ENCODE measurements at regions not wholly inside any gene's neighbourhood (a gene's known extent, or its start where the extent isn't known, plus 50 kb on each side); places are given as distances from the start of the nearest gene placed in this dataset.

DNA sequence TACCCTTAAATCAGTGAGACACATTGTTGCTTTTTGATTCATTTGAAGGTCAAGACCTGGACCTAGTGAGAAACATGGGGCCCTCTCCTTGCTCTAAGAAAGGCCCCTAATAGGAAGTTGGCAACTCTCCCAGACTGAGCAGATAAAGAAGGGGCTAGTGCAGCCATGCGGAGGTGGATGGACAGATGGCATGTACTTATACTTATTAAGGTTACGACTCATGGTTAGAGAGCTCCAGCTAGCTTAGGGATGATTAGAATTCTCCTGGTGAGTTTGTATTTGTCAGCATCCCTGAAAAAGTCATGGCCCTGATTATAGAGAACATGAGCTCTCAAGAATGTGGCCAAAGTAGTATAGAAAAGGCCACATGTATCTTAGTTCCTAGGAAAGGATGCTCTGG lies 112.1 kb upstream of the BDNF start:
- Histone ChIP-seq H3K4me1 (ENCODE audit: insufficient read depth, low read length) (no peaks in the 10 kb centered on the region), H2AFZ (ENCODE audit: low read depth, low read length) (no peak overlapping the region), H3K36me3 (ENCODE audit: insufficient read depth, low read length) (no peaks in the 10 kb centered on the region), H3K4me2 (ENCODE audit: low read length) (no peak overlapping the region), H3K4me3 (ENCODE audit: insufficient read depth, low read depth, low read length) (no peak overlapping the region), H3K27ac (ENCODE audit: low read depth, low read length) (no peak overlapping the region), H3K9me3 (ENCODE audit: insufficient read depth, low read depth, low read length) (no peaks in the 10 kb centered on the region), H3K27me3 (ENCODE audit: insufficient read depth, low read length) (no peaks in the 10 kb centered on the region), H4K20me1 (ENCODE audit: insufficient read depth, low read length) (no peaks in the 10 kb centered on the region), H3K9ac (ENCODE audit: low read length) (no peak overlapping the region), H3K79me2 (ENCODE audit: insufficient read depth, low read length) (no peaks in the 10 kb centered on the region)
- Mint-ChIP-seq H3K4me1 (ENCODE audit: low read depth, unreplicated experiment) (peaks cover 9% of the 10 kb centered on the region), H3K27ac (ENCODE audit: unreplicated experiment) (no peak overlapping the region), H3K4me3 (ENCODE audit: unreplicated experiment) (no peak overlapping the region), H3K9me3 (ENCODE audit: unreplicated experiment) (peaks cover 2% of the 10 kb centered on the region), H3K27me3 (ENCODE audit: low read depth, unreplicated experiment) (peaks cover 6% of the 10 kb centered on the region), H3K36me3 (ENCODE audit: low read depth, unreplicated experiment) (no peaks in the 10 kb centered on the region)
- TF ChIP-seq, protein P1, sequence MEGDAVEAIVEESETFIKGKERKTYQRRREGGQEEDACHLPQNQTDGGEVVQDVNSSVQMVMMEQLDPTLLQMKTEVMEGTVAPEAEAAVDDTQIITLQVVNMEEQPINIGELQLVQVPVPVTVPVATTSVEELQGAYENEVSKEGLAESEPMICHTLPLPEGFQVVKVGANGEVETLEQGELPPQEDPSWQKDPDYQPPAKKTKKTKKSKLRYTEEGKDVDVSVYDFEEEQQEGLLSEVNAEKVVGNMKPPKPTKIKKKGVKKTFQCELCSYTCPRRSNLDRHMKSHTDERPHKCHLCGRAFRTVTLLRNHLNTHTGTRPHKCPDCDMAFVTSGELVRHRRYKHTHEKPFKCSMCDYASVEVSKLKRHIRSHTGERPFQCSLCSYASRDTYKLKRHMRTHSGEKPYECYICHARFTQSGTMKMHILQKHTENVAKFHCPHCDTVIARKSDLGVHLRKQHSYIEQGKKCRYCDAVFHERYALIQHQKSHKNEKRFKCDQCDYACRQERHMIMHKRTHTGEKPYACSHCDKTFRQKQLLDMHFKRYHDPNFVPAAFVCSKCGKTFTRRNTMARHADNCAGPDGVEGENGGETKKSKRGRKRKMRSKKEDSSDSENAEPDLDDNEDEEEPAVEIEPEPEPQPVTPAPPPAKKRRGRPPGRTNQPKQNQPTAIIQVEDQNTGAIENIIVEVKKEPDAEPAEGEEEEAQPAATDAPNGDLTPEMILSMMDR (IDR thresholded peaks at IDR 0.05; ENCODE audit: insufficient read depth, low read depth, low read length): no peak
- no peak for TF ChIP-seq EZH2 (IDR thresholded peaks at IDR 0.05; ENCODE audit: insufficient read depth, low read length)
- FAIRE-seq (no peak), DNase-seq (ENCODE audit: low read depth) (peak; percentile 8)

DNA sequence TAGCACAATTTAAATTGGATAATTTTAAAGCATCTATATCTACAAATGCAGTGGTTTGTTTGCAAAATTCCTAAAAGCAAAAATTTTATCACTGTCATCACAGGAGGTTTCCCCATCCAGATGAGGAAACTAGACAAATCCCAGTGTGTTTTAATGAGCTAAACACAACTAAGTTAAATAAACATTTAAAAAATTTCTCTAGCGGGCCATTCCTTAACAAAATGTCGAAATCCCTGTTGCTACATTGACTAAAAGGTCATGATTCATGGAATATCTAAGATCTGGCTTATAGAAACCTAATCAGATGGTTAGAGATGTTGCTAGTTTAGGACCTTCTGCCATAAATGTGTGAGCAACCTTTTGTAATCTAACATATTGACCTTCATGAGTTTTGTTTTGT lies 107.3 kb upstream of the BDNF start:
- no peaks in the 10 kb centered on the region for H3K27me3 Mint-ChIP-seq (ENCODE audit: low read depth, unreplicated experiment)
- no peak for TF ChIP-seq EZH2 (IDR thresholded peaks at IDR 0.05; ENCODE audit: insufficient read depth, low read length)
- TF ChIP-seq, protein P1 (IDR thresholded peaks at IDR 0.05; ENCODE audit: insufficient read depth, low read depth, low read length): no peak
- Histone ChIP-seq H3K79me2 (ENCODE audit: insufficient read depth, low read length) (no peaks in the 10 kb centered on the region), H3K9ac (ENCODE audit: low read length) (no peak overlapping the region), H3K4me3 (ENCODE audit: insufficient read depth, low read depth, low read length) (no peak overlapping the region), H2AFZ (ENCODE audit: low read depth, low read length) (no peak overlapping the region), H3K9me3 (ENCODE audit: insufficient read depth, low read depth, low read length) (no peaks in the 10 kb centered on the region), H3K4me1 (ENCODE audit: insufficient read depth, low read length) (no peaks in the 10 kb centered on the region), H4K20me1 (ENCODE audit: insufficient read depth, low read length) (no peaks in the 10 kb centered on the region), H3K4me2 (ENCODE audit: low read length) (no peak overlapping the region), H3K27me3 (ENCODE audit: insufficient read depth, low read length) (no peaks in the 10 kb centered on the region), H3K36me3 (ENCODE audit: insufficient read depth, low read length) (no peaks in the 10 kb centered on the region), H3K27ac (ENCODE audit: low read depth, low read length) (no peak overlapping the region)
- no peak for DNase-seq (ENCODE audit: low read depth)
- FAIRE-seq: no peak
- H3K4me1 Mint-ChIP-seq (ENCODE audit: low read depth, unreplicated experiment): peaks cover 6% of the 10 kb centered on the region
- H3K27ac Mint-ChIP-seq (ENCODE audit: unreplicated experiment): no peak overlapping the region
- no peak overlapping the region for H3K4me3 Mint-ChIP-seq (ENCODE audit: unreplicated experiment)
- H3K36me3 Mint-ChIP-seq (ENCODE audit: low read depth, unreplicated experiment): no peaks in the 10 kb centered on the region
- no peaks in the 10 kb centered on the region for H3K9me3 Mint-ChIP-seq (ENCODE audit: unreplicated experiment)

DNA sequence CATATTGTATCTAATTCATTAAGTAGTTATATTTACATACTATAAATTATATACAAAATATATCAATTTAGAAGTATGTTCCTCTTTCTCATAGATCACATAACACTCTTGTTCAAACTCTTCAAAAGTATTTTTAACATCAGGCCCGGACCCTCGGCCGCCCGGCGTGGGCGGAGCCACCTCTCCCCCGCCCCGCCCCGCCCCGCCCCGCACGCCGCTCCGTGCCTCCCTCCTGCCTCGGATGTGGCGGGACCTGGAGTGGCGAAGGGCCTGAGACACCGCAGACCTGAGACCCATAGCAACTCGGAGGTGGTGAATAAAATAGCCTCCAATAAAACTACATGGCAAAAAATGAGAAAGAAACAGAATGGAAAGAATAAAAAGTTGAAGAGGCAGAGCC lies 105.9 kb upstream of the BDNF start:
- Mint-ChIP-seq H3K27me3 (ENCODE audit: low read depth, unreplicated experiment) (no peaks in the 10 kb centered on the region), H3K36me3 (ENCODE audit: low read depth, unreplicated experiment) (no peaks in the 10 kb centered on the region), H3K4me3 (ENCODE audit: unreplicated experiment) (no peak overlapping the region), H3K9me3 (ENCODE audit: unreplicated experiment) (no peaks in the 10 kb centered on the region), H3K4me1 (ENCODE audit: low read depth, unreplicated experiment) (no peaks in the 10 kb centered on the region), H3K27ac (ENCODE audit: unreplicated experiment) (no peak overlapping the region)
- no peaks in the 10 kb centered on the region for H3K9me3 ChIP-seq (ENCODE audit: insufficient read depth, low read depth, low read length)
- H3K4me1 ChIP-seq (ENCODE audit: insufficient read depth, low read length): no peaks in the 10 kb centered on the region
- no peaks in the 10 kb centered on the region for H3K79me2 ChIP-seq (ENCODE audit: insufficient read depth, low read length)
- no peak overlapping the region for H3K27ac ChIP-seq (ENCODE audit: low read depth, low read length)
- no peak overlapping the region for H2AFZ ChIP-seq (ENCODE audit: low read depth, low read length)
- DNase-seq (ENCODE audit: low read depth): no peak
- no peak overlapping the region for H3K4me2 ChIP-seq (ENCODE audit: low read length)
- H3K9ac ChIP-seq (ENCODE audit: low read length): no peak overlapping the region
- H3K27me3 ChIP-seq (ENCODE audit: insufficient read depth, low read length): no peaks in the 10 kb centered on the region
- FAIRE-seq: no peak
- no peak overlapping the region for H3K4me3 ChIP-seq (ENCODE audit: insufficient read depth, low read depth, low read length)
- H3K36me3 ChIP-seq (ENCODE audit: insufficient read depth, low read length): no peaks in the 10 kb centered on the region
- no peak for TF ChIP-seq EZH2 (IDR thresholded peaks at IDR 0.05; ENCODE audit: insufficient read depth, low read length)
- TF ChIP-seq, protein P1 (IDR thresholded peaks at IDR 0.05; ENCODE audit: insufficient read depth, low read depth, low read length): no peak
- no peaks in the 10 kb centered on the region for H4K20me1 ChIP-seq (ENCODE audit: insufficient read depth, low read length)

Measured in astrocyte (in vitro differentiated cells and primary cell).